ENCODE measurements at regions not wholly inside any gene's neighbourhood (a gene's known extent, or its start where the extent isn't known, plus 50 kb on each side); places are given as distances from the start of the nearest gene placed in this dataset.
"Not testable (repeated sequence)": the region's sequence is repeated elsewhere in the genome, so short reads cannot be mapped to it uniquely, and the experiment has no call there.

- DNase-seq (ENCODE audit: low spot score): no peak
Observed at GRCh38 chr13:99695857-99696256, 194.6 kb downstream of the TM9SF2 start.

DNA sequence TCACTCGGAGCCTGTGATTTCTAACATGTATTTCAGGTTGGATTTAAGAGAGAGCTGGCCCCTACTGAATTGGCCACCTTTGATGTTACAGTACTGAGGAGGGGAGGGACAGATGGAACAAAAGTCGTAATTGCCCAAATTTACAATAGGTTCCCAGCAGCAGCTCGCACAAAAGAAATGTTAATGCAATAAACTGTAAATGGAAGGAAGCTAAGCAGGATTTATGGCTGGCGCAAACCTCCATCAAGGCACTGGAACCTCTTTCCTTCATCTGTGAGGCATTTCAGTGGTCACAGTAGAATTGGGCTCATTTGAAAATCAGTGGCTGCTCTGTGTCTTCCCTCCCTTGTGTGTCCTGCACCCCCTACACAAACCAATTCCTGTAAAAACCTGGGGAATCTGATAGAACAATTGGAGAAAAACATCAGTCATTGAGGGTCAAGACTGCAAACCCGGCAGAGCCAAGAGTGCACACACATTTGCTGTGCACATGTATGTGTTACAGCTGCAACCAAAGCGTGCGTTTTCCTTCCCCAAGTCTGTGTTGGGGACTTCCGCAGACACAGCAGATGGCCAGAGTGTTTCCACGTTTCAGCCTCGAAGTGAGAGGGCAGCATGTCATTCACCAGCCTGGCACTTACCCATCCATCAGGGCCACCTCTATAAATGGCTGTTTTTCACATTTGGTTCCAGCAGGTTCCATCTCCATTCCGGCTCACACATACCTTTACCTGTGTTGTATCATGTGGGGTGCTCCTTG, 192.8 kb downstream of the TM9SF2 start:
- no peak for DNase-seq (ENCODE audit: low spot score)

- no peak for DNase-seq (ENCODE audit: low spot score)
Observed at GRCh38 chr13:99693351-99693750, 192.1 kb downstream of the TM9SF2 start.

- DNase-seq (ENCODE audit: low spot score): no peak
Observed at GRCh38 chr13:99692854-99693253, 191.6 kb downstream of the TM9SF2 start.

GRCh38 chr13:99691552-99691951, 190.3 kb downstream of the TM9SF2 start:
- DNase-seq (ENCODE audit: low spot score): no peak

DNA sequence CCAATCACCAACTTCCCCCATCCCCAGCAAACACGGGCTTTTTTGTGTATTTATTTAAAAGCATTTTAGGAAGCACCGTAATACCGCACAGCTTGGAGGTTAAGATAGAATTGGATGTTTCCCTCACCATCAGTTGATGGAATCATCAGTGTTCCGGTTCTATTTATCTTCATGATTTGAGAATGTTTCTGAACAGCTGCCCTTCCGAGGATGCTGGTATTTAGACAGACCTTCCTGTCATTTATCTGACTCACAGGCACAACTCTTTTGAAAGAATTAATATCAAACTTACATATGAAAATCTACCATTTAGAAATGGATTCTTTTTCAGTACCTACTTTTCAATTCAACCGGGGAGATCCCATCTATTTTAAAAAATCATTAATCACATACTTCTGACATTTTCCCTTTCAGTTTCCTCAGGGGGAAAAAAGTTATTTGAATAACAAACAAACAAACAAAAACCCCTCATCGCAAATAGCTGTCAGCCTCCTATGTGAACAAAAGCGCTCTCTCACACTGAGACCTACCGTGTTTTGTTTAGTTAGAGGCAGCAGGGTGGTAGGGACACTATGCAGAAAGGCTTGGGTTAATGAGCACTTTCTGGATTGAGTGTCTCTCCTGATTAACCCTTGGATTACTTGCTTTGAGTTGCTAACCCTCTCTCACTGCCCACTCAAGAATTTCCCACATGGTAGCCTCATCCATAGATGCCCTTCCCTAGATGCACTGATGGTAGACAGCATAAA, 189.3 kb downstream of the TM9SF2 start:
- no peak for DNase-seq (ENCODE audit: low spot score)

- DNase-seq (ENCODE audit: low spot score): no peak
Observed at GRCh38 chr13:99689955-99690354, 188.7 kb downstream of the TM9SF2 start.

DNA sequence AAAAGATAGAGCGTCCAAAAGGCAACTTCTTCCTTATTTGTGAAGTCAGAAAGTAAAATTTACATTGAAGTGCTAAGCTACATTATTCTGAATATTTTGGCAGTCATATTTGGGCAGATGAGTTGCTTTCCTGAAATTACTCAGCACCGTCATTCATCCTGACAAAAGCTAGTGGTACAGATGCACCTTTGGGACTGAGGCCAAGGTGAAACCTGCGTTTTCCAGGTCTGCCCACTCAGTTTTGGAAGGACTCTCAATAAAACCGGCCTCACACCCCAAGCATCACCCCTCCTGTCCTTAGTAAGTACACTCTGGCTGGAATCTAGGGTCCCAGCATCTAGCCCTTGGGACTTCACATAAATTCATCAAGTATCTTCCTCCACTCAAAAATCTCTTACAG, 187.5 kb downstream of the TM9SF2 start:
- peak; percentile 6 for DNase-seq (ENCODE audit: low spot score)

DNA sequence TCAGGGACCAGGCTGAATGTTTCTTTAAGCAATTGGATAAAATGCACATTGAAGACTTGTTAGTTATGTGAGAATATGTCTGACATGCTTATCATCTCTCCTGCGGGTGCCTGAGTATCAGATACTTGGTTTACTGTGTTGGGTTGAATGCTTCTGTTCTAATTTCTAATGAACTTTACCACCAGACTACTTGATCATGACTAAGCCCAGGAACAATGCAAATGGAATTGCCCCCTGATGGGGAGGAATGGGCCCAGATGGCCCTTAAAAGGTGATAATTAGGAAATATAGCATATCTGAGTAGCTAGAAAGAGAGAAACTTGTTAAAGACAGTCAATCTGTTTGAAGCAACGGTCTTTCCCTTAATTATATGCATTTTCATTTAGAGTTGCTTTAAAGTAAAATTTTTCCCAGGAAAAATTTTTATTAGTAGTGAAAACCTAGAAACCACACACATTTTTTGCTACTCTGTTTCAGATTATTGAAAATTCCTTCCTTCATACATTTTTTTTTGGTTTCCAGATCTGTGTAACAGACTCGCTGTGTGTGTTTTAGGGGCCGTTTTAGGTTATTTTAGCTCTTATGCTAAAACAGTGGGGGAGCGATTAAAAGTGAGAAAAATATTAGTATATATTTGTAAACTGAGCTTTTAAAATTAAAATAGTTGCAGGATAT, 186.6 kb downstream of the TM9SF2 start:
- no peak for DNase-seq (ENCODE audit: low spot score)

DNA sequence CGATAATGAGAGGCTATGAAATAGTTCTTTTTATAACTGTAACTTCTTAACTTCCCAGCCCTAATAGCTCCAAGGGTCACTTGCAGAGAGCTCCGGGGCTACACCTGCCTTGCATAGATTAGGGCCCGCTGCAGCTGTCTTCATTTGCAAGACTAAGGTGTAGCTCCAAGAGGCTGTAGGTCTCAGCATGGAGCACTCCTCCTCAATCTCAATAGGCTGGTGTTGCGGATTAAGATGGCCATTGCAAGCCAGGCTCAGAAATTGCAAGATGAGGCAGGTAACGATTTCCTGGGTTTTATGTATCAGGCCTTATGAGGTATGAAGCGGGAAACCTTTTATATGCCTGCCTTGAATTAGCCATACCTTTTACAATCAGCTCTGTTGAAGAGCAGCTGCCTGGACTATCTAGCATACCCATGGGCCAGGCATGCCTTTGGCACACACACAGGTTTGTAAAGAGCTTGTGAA, 185.7 kb downstream of the TM9SF2 start:
- no peak for DNase-seq (ENCODE audit: low spot score)

GRCh38 chr13:99686157-99686572, 184.9 kb downstream of the TM9SF2 start:
- no peak for DNase-seq (ENCODE audit: low spot score)

- DNase-seq (ENCODE audit: low spot score): no peak
Observed at GRCh38 chr13:99681695-99682094, 180.4 kb downstream of the TM9SF2 start.

GRCh38 chr13:99677116-99677951, 176.1 kb downstream of the TM9SF2 start:
- DNase-seq (ENCODE audit: low spot score): no peak

DNA sequence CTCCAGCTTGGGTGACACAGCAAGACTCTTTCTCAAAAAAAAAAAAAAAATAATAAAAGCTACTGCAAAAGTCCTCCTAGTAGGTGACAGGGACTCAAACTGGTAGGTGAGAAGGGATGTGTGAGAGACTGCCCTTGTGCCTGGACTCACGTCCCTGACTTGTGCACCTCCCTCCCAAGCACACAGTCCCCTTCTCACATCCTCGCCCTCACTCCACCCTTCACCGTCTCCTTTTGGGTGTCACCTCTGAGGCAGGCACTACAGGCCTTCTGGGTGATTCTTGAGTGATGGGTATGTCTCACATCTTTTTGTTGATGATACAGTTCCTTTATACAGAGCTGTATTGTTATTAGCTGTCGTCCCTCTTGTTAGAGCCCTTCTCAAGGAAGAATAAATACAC, 170.5 kb downstream of the TM9SF2 start:
- no peak for DNase-seq (ENCODE audit: low spot score)

DNA sequence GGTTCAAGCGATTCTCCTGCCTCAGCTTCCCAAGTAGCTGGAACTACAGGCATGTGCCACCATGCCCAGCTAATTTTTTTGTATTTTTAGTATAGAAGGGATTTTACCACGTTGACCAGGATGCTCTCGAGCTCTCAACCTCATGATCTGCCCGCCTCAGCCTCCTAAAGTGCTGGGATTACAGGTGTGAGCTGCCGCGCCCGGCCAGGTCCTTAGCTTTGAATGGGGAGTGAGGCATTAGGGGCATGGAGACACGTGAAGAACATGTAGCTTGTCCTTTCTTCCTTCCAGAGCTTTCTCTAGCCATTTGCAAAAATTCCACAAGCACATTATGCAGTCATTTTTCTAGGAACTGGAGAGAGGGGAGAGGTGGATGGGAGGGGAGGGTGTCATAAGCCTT, 167.8 kb downstream of the TM9SF2 start:
- DNase-seq (ENCODE audit: low spot score): not testable (repeated sequence)

DNA sequence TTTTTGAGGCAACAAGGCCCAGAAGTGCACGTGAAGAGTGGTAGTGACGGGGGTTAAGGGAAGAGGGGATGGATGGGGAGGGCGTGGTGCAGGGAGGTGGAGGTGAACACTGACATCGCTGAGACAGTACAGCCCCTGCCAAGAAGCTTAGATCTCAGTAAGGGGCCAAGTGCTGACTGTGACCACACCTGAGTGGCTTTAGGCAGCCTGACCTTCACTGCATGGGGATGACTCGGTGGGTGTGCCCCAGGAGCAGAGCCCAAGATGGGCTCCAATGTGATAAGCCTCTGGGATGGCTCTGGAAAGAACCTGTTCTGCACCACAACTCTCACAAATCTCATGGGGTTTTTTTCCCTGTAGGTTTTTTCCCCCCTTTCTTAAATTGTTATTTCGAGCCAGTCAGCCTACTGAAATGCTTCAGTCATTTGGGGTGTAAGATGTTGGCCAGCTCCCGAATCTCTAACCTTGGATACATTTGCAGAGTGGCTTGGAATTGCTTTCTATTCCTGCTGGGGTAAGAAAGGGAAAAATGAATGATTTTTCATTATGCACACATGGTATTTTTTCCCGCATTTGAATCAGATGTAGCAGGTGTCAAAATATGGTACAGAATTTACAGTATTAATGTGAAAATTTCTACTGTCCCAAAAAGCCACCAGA, 165.0 kb downstream of the TM9SF2 start:
- no peak for DNase-seq (ENCODE audit: low spot score)

- no peak for DNase-seq (ENCODE audit: low spot score)
Observed at GRCh38 chr13:99665711-99666110, 164.4 kb downstream of the TM9SF2 start.

DNA sequence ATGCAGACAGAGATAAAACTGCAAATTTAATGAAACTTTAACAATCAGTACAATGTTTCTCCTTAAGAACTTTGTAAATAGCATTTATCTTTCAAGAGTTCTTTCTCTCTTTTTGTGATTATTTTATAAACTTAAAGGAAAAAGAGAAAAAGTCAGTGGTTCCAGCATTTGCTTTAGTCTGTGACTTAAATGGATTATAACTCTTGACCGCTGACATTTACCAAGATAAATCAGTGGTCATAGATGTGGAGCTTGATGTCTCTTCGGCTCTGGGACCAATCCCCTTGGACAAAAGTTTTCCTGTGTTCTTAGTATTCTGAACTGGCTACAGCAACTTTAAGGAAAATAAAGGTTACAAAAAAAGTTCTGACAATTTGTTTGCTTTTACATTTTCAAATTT, 162.6 kb downstream of the TM9SF2 start:
- no peak for DNase-seq (ENCODE audit: low spot score)

DNA sequence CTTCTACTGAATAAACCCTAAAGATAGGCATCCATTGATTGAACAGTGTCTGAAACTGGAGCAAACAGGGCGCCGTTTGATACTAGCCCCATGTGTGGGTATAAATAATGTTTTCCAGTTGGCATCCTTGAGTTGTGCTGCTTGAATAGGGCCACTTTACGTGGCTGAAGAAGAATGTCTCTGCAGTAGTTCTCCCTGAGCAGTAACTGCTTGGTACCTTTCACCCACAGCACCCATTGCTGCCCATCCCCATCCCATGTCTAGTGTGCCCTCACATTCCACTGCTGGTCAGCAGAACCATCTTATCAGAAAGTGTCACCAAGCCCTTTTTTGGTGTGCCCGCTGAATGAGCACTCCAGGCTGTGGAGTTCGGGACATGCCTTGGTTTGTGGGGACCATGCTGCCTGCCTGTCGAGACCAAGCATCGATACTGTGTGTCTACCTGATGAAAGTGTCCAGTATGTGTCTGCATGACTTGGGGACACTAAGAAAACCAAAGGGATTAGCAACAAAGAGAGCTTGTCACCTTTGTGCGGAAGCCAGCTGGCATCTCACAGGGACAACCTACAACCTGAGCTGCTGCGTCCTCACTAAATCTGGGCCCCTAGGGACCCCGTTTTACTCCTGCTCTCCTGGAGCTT, 162.0 kb downstream of the TM9SF2 start:
- DNase-seq (ENCODE audit: low spot score): no peak

DNA sequence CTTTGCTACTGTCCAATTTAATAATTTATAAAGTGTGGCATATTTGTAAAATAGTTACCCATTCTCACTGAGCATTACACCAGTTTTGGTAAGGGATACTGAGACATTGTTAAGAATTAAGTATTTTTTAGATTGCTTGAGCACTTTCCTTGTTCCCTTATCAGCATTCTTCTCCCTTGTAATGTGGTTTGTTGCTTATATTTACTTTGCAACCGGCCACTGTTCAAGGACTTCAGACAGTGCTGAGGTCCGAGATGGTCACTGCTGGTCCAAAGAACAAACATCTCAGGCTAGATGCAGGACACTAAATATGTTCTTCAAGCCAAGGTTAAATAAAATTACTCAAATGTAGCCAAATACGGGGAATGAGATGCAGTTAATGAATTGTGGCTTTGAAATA, 161.4 kb downstream of the TM9SF2 start:
- DNase-seq (ENCODE audit: low spot score): no peak

DNA sequence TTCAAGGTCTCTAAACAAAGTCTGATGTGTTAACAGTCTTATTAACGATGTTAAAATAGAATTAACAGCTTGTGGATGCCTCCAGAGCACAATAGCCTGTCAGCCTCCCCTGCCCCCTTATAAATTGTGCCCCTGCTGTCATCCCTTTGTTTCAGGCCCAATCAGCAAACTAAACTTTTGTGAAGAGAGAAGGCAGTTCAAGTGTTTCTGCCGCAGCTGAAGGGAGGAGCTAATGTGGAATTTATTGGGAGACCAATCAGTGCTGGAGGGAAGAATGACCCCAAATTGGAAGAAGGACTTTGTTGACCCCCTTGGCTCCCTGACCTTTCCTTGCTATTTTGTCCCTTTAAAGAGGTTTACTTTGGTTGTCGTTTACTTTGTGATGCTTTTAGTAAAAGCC, 160.5 kb downstream of the TM9SF2 start:
- no peak for DNase-seq (ENCODE audit: low spot score)

Data from activated CD4-positive, alpha-beta T cell treated with anti-CD3 and anti-CD28 coated beads, Interleukin-2, Interleukin-4, amounts not matched to agents 100 ng/mL and 50 ng/mL, durations not matched to agents 16 hours and 8 hours (primary cell).